GM21381 (cell line): ENCODE measurements at regions not wholly inside any gene's neighbourhood (a gene's known extent, or its start where the extent isn't known, plus 50 kb on each side); places are given as distances from the start of the nearest gene placed in this dataset.

Source experiments
- ATAC-seq: cut with Tn5 transposase; IDR thresholded peaks from one replicate; pipeline ENCODE4 v1.9.1; 2021; ENCODE audit warnings: mild to moderate bottlenecking, moderate library complexity; ENCODE audit not compliant: unreplicated experiment

GRCh38 chr2:121895723-121896571 lies 140.5 kb downstream of the TSN start:
- ATAC-seq = no peak

DNA sequence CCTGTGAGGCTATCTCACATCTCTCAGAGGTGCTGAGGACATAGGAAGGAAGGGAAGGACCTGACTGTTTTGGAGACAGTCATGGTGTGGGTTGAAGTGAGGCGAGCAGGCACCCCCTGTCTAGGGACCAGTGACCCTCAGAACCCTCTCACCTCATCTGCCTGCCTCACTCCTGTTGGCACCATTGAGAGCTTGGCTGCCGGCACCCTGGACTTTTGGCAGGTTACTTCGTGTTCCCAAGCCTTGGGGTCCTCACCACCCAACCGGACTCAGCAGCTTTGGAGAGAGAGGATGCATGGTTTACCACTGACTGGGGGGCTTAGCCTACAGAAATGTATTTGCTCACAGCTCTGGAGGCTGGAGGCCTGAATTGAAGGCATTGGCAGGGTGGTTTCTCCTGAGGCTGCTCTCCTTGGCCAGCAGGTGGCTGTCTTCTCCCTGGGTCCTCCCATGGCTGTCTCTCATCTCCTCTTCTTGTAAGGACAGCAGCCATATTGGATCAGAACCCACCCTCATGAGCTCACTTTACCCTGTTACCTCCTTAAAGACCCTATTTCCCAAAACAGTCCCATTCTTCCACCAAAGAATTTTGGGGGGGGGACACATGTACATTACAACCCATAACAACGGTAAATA lies 142.0 kb downstream of the TSN start:
- ATAC-seq = peak; percentile 84

DNA sequence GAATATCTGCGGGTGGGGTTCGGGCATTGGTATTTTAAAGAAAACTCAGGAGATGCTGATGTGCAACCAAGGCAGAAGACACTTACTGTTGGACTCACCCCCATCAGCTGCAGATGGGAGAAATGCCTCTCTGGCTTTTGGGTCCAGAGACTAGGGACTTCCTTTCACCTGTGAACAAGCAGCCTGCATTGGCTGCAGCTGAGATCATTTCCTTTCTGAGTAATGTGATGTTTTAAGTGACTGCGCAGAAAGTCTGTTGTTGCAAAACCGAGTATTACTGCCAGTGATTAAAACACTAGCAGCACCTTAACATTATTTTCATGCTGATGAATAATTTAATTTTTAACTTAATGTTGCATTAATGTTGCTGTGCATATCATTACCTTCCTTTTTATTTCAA lies 143.0 kb downstream of the TSN start:
- ATAC-seq = no peak

GRCh38 chr2:121900391-121900790 lies 144.9 kb downstream of the TSN start:
- no peak for ATAC-seq

DNA sequence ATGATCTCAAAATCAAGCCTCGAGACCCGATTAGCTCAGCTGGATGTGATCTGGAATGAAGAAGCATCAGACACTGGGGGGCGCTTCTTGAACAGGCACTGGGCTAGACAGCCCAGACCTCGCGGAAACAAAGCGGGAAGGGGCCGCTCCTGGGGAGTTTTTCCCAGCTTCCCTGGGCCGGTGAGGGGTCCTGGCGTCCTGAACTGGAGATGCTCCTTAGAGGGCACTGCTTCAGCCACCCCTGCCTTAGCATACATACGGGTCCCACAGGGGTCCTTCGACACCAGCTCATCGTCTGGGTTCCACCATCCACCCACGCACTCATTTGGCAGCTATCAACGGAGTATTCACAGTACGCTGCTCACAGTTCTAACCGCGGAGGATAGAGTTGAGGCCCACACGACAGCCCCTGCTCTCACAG lies 146.7 kb downstream of the TSN start:
- ATAC-seq = no peak

- no peak for ATAC-seq
Observed at GRCh38 chr2:121902616-121903015, 147.2 kb downstream of the TSN start.

DNA sequence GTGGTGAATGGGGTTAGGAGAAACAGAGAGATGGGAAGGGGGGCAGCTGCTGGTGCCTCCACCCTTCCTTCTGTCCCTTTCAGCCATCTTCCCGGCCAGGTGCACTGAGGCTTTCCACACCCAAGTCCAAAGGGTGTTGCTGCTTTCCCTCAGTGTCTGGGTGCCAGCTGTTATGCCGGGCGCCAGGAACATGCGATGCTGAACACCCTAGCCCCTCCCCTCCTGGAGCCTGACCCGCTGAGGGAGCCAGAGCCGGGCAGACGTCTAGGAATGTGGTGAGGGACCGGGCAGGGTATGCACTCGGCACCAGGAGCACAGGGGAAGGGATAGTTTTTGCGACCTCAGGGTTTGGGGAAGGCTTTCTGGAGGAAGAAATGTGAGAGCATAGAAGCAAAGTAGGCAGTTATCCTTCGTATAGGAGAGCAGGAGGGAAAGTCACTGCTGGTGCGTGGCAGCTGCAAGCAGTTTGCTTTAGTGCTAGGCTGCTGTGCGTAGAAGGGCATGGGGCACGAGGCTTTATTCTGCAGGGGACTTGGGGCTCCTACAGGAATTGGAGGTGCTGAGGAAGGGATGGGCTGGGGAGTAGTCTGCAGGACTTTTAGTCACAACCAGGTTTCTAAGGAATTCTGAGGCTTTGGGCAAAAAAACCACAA lies 147.7 kb downstream of the TSN start:
- no peak for ATAC-seq

- ATAC-seq = no peak
Observed at GRCh38 chr2:121904656-121905055, 149.2 kb downstream of the TSN start.

GRCh38 chr2:121905201-121905600 lies 149.8 kb downstream of the TSN start:
- no peak for ATAC-seq

DNA sequence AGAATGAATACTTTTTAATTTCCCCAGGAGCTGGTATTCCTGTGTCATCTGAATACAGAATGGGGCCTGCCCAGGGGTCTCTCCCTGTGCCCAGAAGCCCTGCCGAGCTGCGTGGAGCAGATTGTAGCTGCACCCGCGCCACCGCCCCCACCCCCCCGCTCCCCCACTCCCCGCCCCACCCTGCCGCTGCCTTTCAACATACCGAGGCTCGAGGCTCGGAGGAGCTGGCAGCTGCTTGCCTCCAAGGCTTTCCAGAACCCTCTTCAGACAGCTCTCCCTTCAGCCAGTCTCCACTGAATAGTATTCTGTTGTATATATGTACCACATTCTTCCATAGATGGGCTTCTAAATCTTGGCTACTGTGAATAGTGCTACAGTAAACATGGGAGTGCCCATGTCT lies 150.7 kb downstream of the TSN start:
- ATAC-seq = no peak

- ATAC-seq = no peak
Observed at GRCh38 chr2:121907928-121908327, 152.5 kb downstream of the TSN start.

GRCh38 chr2:121910139-121910538 lies 154.7 kb downstream of the TSN start:
- ATAC-seq = no peak

DNA sequence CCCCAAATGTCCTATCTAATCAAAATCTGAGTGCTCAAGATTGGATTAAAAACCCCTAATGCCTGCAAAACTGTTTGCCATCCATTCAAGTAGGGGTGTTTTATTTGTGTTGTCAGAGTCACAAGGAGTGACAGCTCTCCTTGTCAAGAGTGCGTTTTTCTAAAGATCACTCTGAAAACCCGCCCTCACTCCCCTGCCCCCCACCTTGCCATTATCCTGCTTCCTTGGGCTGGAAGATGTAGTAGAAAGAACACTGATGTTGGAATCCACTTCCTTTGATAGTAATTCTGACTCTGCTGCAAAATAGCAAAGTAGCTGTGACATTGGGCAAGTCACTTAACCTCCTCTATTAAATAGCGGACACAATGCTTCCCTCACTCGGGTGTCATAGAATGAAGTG lies 155.6 kb downstream of the TSN start:
- no peak for ATAC-seq

DNA sequence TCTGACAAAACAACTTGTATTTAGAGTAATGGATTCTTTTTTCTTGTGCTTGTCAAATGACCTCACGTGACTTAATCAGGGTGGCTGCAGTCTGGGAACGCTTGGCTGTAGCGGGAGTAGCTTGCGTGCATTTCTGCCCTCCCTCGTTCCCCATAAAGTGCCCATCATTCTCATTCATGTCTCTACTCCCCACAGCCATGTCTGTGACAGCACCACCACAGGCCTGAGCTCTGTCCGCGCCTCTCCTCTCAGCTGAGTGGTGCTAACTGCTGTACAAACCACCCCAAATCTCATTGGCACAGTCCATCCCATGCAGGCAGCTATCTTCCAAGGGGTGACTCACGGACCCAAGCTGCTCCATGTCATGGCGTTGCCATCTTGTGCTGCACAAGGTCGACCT lies 161.7 kb downstream of the TSN start:
- ATAC-seq = no peak

- ATAC-seq = no peak
Observed at GRCh38 chr2:121918231-121918630, 162.8 kb downstream of the TSN start.

GRCh38 chr2:121919803-121920202 lies 164.4 kb downstream of the TSN start:
- no peak for ATAC-seq

DNA sequence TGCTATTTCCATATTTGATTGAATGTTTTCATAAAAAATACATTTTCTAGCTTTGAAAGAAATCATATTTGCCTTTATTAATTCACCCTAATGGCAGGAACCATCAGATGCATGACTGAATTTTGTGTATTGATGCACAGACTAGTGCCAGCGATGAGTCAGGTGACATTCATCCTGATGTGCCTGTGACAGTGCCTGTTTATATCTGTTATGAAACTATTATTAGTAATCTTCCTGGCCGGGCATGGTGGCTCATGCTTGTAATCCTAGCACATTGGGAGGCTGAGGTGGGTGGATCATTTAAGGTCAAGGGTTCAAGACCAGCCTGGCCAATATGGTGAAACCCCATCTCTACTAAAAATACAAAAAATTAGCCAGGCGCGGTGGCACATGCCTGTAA lies 170.0 kb downstream of the TSN start:
- ATAC-seq = no peak

GRCh38 chr2:121943285-121943684 lies 187.8 kb downstream of the TSN start:
- ATAC-seq = no peak

DNA sequence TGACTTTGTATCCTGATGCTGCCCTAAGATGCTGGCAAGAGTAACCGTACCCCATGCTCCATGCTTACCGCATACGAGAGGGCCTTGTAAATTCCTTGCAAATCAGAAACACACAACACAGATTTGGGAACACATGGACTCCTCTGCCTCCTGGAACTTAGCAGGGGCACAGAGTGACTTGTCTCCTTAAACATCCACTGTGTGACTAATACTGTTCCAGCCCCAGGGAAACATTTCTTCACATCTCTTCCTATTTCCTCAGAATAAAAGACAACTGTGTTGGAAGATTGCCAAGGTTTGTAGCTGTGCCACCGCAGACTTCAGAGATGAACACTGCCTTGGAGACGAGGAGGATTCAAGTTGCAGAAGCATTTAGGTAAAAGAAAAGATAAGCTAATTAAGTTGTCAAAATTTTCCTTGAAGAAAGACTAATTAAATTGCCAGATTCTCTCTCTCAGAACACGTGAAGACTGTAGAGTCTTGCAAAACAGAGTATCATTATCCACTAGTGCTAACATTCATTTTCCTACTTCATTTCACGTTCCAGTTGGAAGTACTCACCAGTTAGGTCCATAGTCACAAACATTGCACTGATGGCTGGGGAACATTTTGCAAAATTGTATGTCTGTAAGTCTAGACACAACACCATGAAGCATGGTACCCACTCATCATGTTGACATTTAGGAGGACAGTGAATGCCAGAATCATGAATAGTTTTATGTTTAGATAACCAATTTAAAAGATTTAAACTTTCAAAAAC lies 188.8 kb downstream of the TSN start:
- ATAC-seq = no peak

DNA sequence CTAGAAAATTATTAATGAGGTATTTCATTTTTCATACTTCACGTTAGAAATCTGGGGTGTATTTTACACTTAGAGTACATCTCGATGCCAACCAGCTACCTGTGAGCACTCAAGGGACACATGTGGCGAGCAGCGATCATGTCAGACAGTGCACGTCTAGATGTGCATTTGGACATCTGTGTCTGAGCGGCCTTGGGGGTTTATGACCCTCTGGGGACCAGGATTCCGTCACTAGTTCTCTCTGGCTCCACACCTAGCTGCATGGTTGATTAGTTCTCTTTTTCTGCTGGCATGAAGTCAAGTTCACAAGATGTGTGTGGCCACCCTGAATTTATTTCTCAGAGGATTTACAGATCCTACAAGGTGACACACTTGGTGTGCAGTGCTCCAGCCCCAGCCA lies 192.2 kb downstream of the TSN start:
- ATAC-seq = no peak

DNA sequence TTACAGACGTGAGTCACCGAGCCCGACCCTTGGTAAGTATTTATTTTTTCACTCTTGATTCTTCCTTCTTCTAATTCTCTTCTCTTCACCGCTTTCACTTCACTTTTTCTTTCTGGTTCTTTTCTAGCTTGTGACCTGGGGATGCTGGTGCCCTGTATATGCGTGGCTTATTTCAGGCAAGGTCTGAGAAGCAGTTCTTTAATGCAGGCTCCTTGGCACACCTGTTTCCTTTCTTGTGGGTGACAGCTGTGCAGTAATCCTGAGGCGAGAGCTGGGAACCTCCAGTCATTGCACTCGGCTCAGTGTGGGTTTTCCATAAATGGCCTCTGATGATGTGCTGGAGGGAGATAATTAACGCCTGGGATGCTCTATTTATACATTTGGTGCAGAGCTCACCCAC lies 193.8 kb downstream of the TSN start:
- no peak for ATAC-seq
